K562 (cell line): ENCODE measurements at regions not wholly inside any gene's neighbourhood (a gene's known extent, or its start where the extent isn't known, plus 50 kb on each side); places are given as distances from the start of the nearest gene placed in this dataset.

Source experiments
- KLF10 ChIP-seq: fragments of 250-450 bp; sonication (Bioruptor Pico); IDR thresholded peaks from 2 replicates; pipeline ENCODE4 v1.6.1; 2021; ENCODE audit warnings: matching md5 sums
- ZNF224 ChIP-seq: sonication (generic); formaldehyde crosslinking; IDR thresholded peaks from 2 replicates; pipeline ENCODE4 v1.8.0; 2022; ENCODE audit warnings: mild to moderate bottlenecking, missing genetic modification reagents
- ZNF75A ChIP-seq: fragments of 450-650 bp; formaldehyde crosslinking; IDR thresholded peaks from 2 replicates; pipeline ENCODE4 v1.4.0; 2020; ENCODE audit warnings: mild to moderate bottlenecking
- TF ChIP-seq, protein P1 (sequence below): fragments of 450-650 bp; IDR thresholded peaks from 2 replicates; pipeline ENCODE4 v1.6.1; 2018; ENCODE audit not compliant: partially characterized antibody
- TF ChIP-seq, protein P2 (sequence below): fragments of 200-800 bp; sonication (Bioruptor generic); IDR thresholded peaks from 2 replicates; pipeline ENCODE4 v1.6.1; 2017; ENCODE audit warnings: missing genetic modification characterization, missing compliant biosample characterization

DNA sequence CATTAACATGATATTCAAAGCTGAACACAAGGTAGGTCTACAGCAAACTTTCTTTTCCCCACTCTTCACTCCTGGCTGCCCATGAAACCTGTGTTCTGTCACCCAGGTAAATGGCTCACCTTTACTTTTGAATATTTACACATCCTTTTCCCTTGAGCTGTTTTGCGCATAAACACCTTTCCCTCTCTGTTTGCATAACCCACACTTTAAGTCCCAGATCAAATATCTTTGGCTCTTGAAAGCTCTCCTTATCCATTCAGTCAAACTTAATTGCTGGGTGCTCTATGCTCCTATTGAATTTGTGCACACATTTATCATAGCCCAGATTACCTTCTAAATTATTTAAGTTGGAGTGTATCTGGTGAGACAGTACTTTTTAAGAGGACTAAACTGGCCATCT is 51.7 kb upstream of the ATP8A1 start (continued):
- TF ChIP-seq, protein P1, sequence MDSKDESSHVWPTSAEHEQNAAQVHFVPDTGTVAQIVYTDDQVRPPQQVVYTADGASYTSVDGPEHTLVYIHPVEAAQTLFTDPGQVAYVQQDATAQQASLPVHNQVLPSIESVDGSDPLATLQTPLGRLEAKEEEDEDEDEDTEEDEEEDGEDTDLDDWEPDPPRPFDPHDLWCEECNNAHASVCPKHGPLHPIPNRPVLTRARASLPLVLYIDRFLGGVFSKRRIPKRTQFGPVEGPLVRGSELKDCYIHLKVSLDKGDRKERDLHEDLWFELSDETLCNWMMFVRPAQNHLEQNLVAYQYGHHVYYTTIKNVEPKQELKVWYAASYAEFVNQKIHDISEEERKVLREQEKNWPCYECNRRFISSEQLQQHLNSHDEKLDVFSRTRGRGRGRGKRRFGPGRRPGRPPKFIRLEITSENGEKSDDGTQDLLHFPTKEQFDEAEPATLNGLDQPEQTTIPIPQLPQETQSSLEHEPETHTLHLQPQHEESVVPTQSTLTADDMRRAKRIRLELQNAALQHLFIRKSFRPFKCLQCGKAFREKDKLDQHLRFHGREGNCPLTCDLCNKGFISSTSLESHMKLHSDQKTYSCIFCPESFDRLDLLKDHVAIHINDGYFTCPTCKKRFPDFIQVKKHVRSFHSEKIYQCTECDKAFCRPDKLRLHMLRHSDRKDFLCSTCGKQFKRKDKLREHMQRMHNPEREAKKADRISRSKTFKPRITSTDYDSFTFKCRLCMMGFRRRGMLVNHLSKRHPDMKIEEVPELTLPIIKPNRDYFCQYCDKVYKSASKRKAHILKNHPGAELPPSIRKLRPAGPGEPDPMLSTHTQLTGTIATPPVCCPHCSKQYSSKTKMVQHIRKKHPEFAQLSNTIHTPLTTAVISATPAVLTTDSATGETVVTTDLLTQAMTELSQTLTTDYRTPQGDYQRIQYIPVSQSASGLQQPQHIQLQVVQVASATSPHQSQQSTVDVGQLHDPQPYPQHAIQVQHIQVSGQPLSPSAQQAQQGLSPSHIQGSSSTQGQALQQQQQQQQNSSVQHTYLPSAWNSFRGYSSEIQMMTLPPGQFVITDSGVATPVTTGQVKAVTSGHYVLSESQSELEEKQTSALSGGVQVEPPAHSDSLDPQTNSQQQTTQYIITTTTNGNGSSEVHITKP = no peak
- no peak for TF ChIP-seq ZNF75A
- TF ChIP-seq KLF10 = no peak
- TF ChIP-seq ZNF224 (CRISPR knock-in tag) = no peak
- TF ChIP-seq, protein P2, sequence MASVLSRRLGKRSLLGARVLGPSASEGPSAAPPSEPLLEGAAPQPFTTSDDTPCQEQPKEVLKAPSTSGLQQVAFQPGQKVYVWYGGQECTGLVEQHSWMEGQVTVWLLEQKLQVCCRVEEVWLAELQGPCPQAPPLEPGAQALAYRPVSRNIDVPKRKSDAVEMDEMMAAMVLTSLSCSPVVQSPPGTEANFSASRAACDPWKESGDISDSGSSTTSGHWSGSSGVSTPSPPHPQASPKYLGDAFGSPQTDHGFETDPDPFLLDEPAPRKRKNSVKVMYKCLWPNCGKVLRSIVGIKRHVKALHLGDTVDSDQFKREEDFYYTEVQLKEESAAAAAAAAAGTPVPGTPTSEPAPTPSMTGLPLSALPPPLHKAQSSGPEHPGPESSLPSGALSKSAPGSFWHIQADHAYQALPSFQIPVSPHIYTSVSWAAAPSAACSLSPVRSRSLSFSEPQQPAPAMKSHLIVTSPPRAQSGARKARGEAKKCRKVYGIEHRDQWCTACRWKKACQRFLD (CRISPR knock-in tag) = no peak
